ENCODE measurements at regions not wholly inside any gene's neighbourhood (a gene's known extent, or its start where the extent isn't known, plus 50 kb on each side); places are given as distances from the start of the nearest gene placed in this dataset.

DNA sequence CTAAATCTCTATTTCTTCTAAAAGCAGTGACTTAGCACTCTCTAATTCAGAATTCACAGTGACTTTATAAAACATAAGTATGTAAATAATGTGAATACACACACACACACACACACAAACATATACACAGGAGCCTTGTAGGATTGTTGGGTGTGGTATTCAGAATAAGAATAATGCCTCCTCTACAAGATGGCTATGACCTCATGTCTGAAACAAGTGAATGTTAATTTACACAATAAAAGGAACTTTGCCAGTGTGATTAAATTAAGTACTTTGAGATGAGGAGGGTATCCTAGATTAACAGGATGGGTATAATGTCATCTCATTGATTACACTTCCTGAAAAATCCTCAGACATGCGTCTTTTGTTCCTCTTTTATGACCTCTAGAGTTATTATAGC lies 234.6 kb downstream of the SLITRK6 start:
- BruUV-seq (replicated peaks): no TSS peak
- POLR2A ChIA-PET: no interaction called here
- DNase-seq (ENCODE audit: low spot score): no peak
- TF ChIP-seq, protein P1, sequence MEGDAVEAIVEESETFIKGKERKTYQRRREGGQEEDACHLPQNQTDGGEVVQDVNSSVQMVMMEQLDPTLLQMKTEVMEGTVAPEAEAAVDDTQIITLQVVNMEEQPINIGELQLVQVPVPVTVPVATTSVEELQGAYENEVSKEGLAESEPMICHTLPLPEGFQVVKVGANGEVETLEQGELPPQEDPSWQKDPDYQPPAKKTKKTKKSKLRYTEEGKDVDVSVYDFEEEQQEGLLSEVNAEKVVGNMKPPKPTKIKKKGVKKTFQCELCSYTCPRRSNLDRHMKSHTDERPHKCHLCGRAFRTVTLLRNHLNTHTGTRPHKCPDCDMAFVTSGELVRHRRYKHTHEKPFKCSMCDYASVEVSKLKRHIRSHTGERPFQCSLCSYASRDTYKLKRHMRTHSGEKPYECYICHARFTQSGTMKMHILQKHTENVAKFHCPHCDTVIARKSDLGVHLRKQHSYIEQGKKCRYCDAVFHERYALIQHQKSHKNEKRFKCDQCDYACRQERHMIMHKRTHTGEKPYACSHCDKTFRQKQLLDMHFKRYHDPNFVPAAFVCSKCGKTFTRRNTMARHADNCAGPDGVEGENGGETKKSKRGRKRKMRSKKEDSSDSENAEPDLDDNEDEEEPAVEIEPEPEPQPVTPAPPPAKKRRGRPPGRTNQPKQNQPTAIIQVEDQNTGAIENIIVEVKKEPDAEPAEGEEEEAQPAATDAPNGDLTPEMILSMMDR (conservative IDR thresholded peaks at IDR 0.05; ENCODE audit: low read length): no peak
- TF ChIP-seq EZH2phosphoT487 (IDR thresholded peaks at IDR 0.05; ENCODE audit: borderline replicate concordance, low read depth, low read length): no peak
- CTCF ChIA-PET (ENCODE audit: unreplicated experiment): no interaction called here
- H3K9me2 ChIP-seq (ENCODE audit: insufficient read depth, low read length): no peaks in the 10 kb centered on the region
- H3K27ac ChIP-seq (ENCODE audit: low read depth, low read length, poor library complexity, severe bottlenecking): no peak overlapping the region
- no peaks in the 10 kb centered on the region for H4K20me1 ChIP-seq (ENCODE audit: insufficient read depth, low read length)
- H3K9me3 ChIP-seq (ENCODE audit: low read length): no peaks in the 10 kb centered on the region
- H3K36me3 ChIP-seq (ENCODE audit: insufficient read depth, low read length): no peaks in the 10 kb centered on the region
- no peak overlapping the region for H2AFZ ChIP-seq (ENCODE audit: low read length)
- no peak overlapping the region for H3K4me2 ChIP-seq (ENCODE audit: low read length)
- no peaks in the 10 kb centered on the region for H3K4me1 ChIP-seq (ENCODE audit: insufficient read depth, low read length, poor library complexity, severe bottlenecking)
- intact Hi-C loops (cut with micrococcal nuclease; ENCODE audit: unreplicated experiment): no loop called here
- no peaks in the 10 kb centered on the region for H3K79me2 ChIP-seq (ENCODE audit: insufficient read depth, low read depth, low read length)
- no peak overlapping the region for H3K4me3 ChIP-seq (ENCODE audit: low read depth, low read length, poor library complexity, severe bottlenecking)

DNA sequence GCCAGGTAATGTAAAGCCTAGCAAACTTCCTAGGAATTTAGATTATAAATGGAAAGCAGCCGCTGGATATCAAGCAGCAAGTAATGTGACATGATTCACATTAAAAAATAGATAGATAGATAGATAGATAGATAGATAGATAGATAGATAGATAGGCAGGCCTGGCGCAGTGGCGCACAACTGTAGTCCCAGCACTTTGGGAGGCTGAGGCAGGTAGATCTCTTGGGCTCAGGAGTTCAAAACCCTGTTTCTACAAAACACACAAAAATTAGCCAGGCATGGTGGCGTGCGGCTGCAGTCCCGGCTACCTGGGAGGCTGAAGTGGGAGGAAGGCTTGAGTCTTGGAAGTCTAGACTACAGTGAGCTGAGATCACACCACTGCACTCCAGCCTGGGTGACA lies 236.9 kb downstream of the SLITRK6 start:
- Histone ChIP-seq H3K36me3 (ENCODE audit: insufficient read depth, low read length) (no peaks in the 10 kb centered on the region), H4K20me1 (ENCODE audit: insufficient read depth, low read length) (no peaks in the 10 kb centered on the region), H3K27ac (ENCODE audit: low read depth, low read length, poor library complexity, severe bottlenecking) (no peak overlapping the region), H3K4me2 (ENCODE audit: low read length) (no peak overlapping the region), H3K4me1 (ENCODE audit: insufficient read depth, low read length, poor library complexity, severe bottlenecking) (no peaks in the 10 kb centered on the region), H2AFZ (ENCODE audit: low read length) (no peak overlapping the region), H3K79me2 (ENCODE audit: insufficient read depth, low read depth, low read length) (no peaks in the 10 kb centered on the region), H3K4me3 (ENCODE audit: low read depth, low read length, poor library complexity, severe bottlenecking) (no peak overlapping the region), H3K9me2 (ENCODE audit: insufficient read depth, low read length) (no peaks in the 10 kb centered on the region), H3K9me3 (ENCODE audit: low read length) (no peaks in the 10 kb centered on the region)
- intact Hi-C loops (cut with micrococcal nuclease; ENCODE audit: unreplicated experiment): no loop called here
- ChIA-PET POLR2A (interaction anchor here (1.0 kb wide), 1 partner anchor 15 kb away, joined by 4 read pairs; no protein-coding TSS in a partner anchor), CTCF (ENCODE audit: unreplicated experiment) (no interaction called here)
- BruUV-seq (replicated peaks): no TSS peak
- TF ChIP-seq, protein P1 (conservative IDR thresholded peaks at IDR 0.05; ENCODE audit: low read length): no peak
- no peak for TF ChIP-seq EZH2phosphoT487 (IDR thresholded peaks at IDR 0.05; ENCODE audit: borderline replicate concordance, low read depth, low read length)
- no peak for DNase-seq (ENCODE audit: low spot score)

DNA sequence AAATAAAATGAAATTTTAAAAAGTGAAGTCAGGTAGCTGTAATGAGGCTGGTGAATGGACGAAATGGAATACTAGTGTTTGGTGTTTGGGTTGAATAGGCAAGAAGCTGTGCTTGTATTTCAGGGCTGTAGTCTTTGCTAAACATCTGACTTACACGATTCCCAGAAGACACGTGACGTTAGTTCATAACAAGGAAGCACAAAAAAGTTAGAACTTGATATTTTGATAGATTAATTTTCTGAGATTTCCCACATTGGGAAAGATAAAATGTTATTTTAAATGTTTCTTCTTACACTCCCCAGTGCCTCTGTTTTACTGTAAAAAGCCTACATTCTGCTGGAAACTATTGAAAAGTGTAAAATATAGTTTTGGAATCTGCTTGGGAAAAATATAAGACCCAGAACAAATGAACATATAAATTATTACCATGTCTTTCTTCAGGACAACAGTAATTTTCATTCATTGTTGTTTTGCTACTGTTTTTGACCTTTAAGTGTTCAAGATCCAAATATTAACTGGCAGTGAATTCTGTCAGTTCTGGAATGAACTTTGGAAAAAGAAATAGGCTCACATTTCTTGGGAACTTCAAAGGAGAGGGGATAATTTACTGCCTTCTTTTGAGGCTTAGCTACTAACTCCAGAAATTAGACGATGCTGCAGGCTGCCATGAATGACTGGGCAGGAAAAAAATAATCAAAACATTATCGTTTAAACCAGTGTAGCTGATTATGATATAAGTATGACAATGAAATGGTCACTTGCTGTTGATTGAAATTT lies 241.3 kb downstream of the SLITRK6 start:
- H3K9me3 ChIP-seq (ENCODE audit: low read length): no peaks in the 10 kb centered on the region
- POLR2A ChIA-PET: interaction anchor here (1.2 kb wide), 1 partner anchor 58 kb away, joined by 4 read pairs; no protein-coding TSS in a partner anchor
- intact Hi-C loops (cut with micrococcal nuclease; ENCODE audit: unreplicated experiment): no loop called here
- H4K20me1 ChIP-seq (ENCODE audit: insufficient read depth, low read length): no peaks in the 10 kb centered on the region
- no peak overlapping the region for H3K4me2 ChIP-seq (ENCODE audit: low read length)
- H3K79me2 ChIP-seq (ENCODE audit: insufficient read depth, low read depth, low read length): no peaks in the 10 kb centered on the region
- H3K4me1 ChIP-seq (ENCODE audit: insufficient read depth, low read length, poor library complexity, severe bottlenecking): no peaks in the 10 kb centered on the region
- DNase-seq (ENCODE audit: low spot score): no peak
- no peaks in the 10 kb centered on the region for H3K9me2 ChIP-seq (ENCODE audit: insufficient read depth, low read length)
- no TSS peak for BruUV-seq (replicated peaks)
- no peak overlapping the region for H3K27ac ChIP-seq (ENCODE audit: low read depth, low read length, poor library complexity, severe bottlenecking)
- no peaks in the 10 kb centered on the region for H3K36me3 ChIP-seq (ENCODE audit: insufficient read depth, low read length)
- no peak overlapping the region for H3K4me3 ChIP-seq (ENCODE audit: low read depth, low read length, poor library complexity, severe bottlenecking)
- TF ChIP-seq EZH2phosphoT487 (IDR thresholded peaks at IDR 0.05; ENCODE audit: borderline replicate concordance, low read depth, low read length): no peak
- TF ChIP-seq, protein P1 (conservative IDR thresholded peaks at IDR 0.05; ENCODE audit: low read length): no peak
- H2AFZ ChIP-seq (ENCODE audit: low read length): no peak overlapping the region
- CTCF ChIA-PET (ENCODE audit: unreplicated experiment): no interaction called here
